ENCODE measurements at regions not wholly inside any gene's neighbourhood (a gene's known extent, or its start where the extent isn't known, plus 50 kb on each side); places are given as distances from the start of the nearest gene placed in this dataset.

GRCh38 chr1:118753976-118754375, 234.2 kb downstream of the TBX15 start:
- TF ChIP-seq ZNF274 (CRISPR knock-in tag; IDR thresholded peaks at IDR 0.05) (no peak), BATF2 (CRISPR knock-in tag; IDR thresholded peaks at IDR 0.05) (no peak), POLR2A (IDR thresholded peaks at IDR 0.05; ENCODE audit: insufficient read depth in 1 of 2, low read depth in 2 of 2, low read length in 2 of 2) (no peak), CTCF (CRISPR knock-in tag; IDR thresholded peaks at IDR 0.05) (no peak), SMC3 (IDR thresholded peaks at IDR 0.05; ENCODE audit: low read length) (no peak), CSRNP2 (CRISPR knock-in tag; conservative IDR thresholded peaks at IDR 0.05; ENCODE audit: low read depth) (no peak), GABPA (IDR thresholded peaks at IDR 0.05; ENCODE audit: low read depth, low read length) (no peak), GABPA (CRISPR knock-in tag; IDR thresholded peaks at IDR 0.05; ENCODE audit: low read depth) (no peak), PATZ1 (CRISPR knock-in tag; IDR thresholded peaks at IDR 0.05) (no peak), PREB (CRISPR knock-in tag; IDR thresholded peaks at IDR 0.05) (no peak), NR3C1 (CRISPR knock-in tag; IDR thresholded peaks at IDR 0.05) (no peak), BCL3 (CRISPR knock-in tag; IDR thresholded peaks at IDR 0.05) (no peak), RELA (CRISPR knock-in tag; IDR thresholded peaks at IDR 0.05) (no peak), ATF2 (CRISPR knock-in tag; IDR thresholded peaks at IDR 0.05) (no peak), HMGXB4 (CRISPR knock-in tag; IDR thresholded peaks at IDR 0.05; ENCODE audit: borderline replicate concordance in 1 of 2, low read depth in 1 of 2) (no peak)
